Activated B cell treated with CpG ODN at 0.5 μM for 24 hours (primary cell): ENCODE measurements at regions not wholly inside any gene's neighbourhood (a gene's known extent, or its start where the extent isn't known, plus 50 kb on each side); places are given as distances from the start of the nearest gene placed in this dataset.

Source experiments
- ATAC-seq: fragments of 200-7000 bp; cut with Tn5 transposase; one replicate; pipeline ENCODE4 v1.10.0; 2021; ENCODE audit warnings: low read depth, mild to moderate bottlenecking, moderate library complexity
- CTCF ChIA-PET: fragments of 350-600 bp; sonication (Branson Sonifier 250); formaldehyde crosslinking; loops from one replicate; lab custom pipeline; 2021; ENCODE audit warnings: antibody characterized with exemption; lab: Charles Lee
- POLR2A ChIA-PET: fragments of 350-600 bp; sonication (Branson Sonifier 250); formaldehyde crosslinking; loops from one replicate; lab custom pipeline; 2021; ENCODE audit warnings: antibody characterized with exemption; lab: Charles Lee
- DNase-seq: peaks from one replicate; pipeline ENCODE4 v3.0.0; 2022
- H3K27ac Mint-ChIP-seq: one replicate; pipeline ENCODE4 v1.8.0; 2020; ENCODE audit warnings: mixed read lengths
- H3K27me3 Mint-ChIP-seq: one replicate; pipeline ENCODE4 v1.8.0; 2021; ENCODE audit warnings: mixed read lengths
- H3K36me3 Mint-ChIP-seq: one replicate; pipeline ENCODE4 v1.8.0; 2021; ENCODE audit warnings: low read depth, mixed read lengths
- H3K4me1 Mint-ChIP-seq: one replicate; pipeline ENCODE4 v1.8.0; 2021; ENCODE audit warnings: mixed read lengths
- H3K4me3 Mint-ChIP-seq: one replicate; pipeline ENCODE4 v1.8.0; 2020; ENCODE audit warnings: mild to moderate bottlenecking, mixed read lengths
- H3K9me3 Mint-ChIP-seq: one replicate; pipeline ENCODE4 v1.8.0; 2020; ENCODE audit warnings: mixed read lengths
- CTCF ChIP-seq: fragments of 200-600 bp; IDR thresholded peaks from one replicate; pipeline ENCODE4 v1.8.0; 2022; ENCODE audit warnings: antibody characterized with exemption, mild to moderate bottlenecking
- intact Hi-C: fragments of 100-400 bp; cut with micrococcal nuclease; formaldehyde crosslinking; loops from one replicate; pipeline ENCODE4 v1.15.1; 2024

DNA sequence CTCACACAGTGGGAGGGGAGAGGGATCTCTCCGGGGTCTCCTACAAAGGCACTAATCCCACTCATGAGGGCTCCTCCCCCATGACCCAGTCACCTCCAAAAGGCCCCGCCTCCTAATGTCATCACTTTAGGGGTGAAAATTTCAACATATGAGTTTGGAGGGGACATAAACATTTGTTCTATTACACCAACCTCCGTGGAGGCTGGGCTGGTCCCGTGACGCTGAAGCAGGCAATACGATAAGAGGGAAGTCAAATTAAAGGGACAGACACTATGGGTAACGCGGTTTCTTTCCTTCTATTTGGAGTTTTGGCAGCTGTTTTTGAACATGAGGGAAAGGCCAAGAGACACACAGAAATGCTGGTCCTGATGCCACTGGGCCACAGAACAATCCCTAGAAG, 175.7 kb upstream of the VASH1 start:
- no peak for TF ChIP-seq CTCF
- no peaks in the 10 kb centered on the region for H3K9me3 Mint-ChIP-seq
- intact Hi-C loops: no loop called here
- peaks cover 3% of the 10 kb centered on the region for H3K27me3 Mint-ChIP-seq
- CTCF ChIA-PET: no interaction called here
- H3K4me3 Mint-ChIP-seq: no peak overlapping the region
- no peak for DNase-seq
- no peak for ATAC-seq
- H3K27ac Mint-ChIP-seq: no peak overlapping the region
- POLR2A ChIA-PET: no interaction called here
- H3K36me3 Mint-ChIP-seq: no peaks in the 10 kb centered on the region
- H3K4me1 Mint-ChIP-seq: no peaks in the 10 kb centered on the region

DNA sequence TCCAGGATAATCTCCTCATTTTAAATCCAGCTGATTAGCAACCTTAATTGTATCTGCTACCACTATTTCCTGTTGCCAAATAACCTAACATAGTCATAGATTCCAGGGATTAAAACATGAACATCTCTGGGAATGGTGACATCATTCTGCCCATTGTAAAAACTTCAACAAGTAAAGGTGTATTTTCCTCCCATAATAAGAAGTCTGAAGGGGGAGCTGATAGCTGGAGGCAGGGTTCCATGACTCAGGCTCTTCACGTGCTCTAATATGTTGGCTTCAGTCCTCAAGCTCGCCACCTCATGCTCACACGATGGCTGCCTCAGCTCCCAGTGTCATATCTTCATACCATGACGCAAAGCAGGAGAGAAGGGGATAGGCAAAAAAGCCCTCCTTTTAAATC, 172.0 kb upstream of the VASH1 start:
- intact Hi-C loops: no loop called here
- Mint-ChIP-seq H3K36me3 (no peaks in the 10 kb centered on the region), H3K9me3 (no peaks in the 10 kb centered on the region), H3K27ac (no peak overlapping the region), H3K4me3 (no peak overlapping the region), H3K4me1 (no peaks in the 10 kb centered on the region), H3K27me3 (peaks cover 9% of the 10 kb centered on the region)
- ChIA-PET POLR2A (no interaction called here), CTCF (no interaction called here)
- DNase-seq (no peak), ATAC-seq (no peak)
- TF ChIP-seq CTCF: no peak

GRCh38 chr14:76591266-76591665, 170.0 kb upstream of the VASH1 start:
- Mint-ChIP-seq H3K4me3 (no peak overlapping the region), H3K9me3 (no peaks in the 10 kb centered on the region), H3K4me1 (no peaks in the 10 kb centered on the region), H3K27me3 (peaks cover 15% of the 10 kb centered on the region), H3K27ac (no peak overlapping the region), H3K36me3 (no peaks in the 10 kb centered on the region)
- intact Hi-C loops: no loop called here
- no peak for TF ChIP-seq CTCF
- ChIA-PET CTCF (no interaction called here), POLR2A (no interaction called here)
- ATAC-seq: no peak
- no peak for DNase-seq

DNA sequence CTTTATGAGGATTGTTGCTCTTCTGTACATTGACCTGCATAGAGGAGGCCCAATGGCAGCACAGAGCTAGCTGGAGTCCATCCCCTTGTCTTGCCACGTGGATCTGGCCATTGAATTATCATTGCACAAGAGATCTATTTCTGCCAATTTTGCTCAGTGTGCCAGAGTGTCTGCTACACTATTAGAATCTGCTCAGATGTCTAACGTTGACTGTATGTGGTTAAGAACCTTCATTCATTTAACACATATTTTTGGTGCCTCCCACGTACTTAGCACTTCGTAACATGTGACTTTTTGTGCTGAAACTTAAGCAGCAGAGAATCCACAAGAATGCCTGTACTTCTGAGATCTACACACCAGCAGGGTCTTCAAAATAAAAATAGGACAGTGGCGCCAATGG, 166.0 kb upstream of the VASH1 start:
- POLR2A ChIA-PET: no interaction called here
- Mint-ChIP-seq H3K4me1 (no peaks in the 10 kb centered on the region), H3K27ac (no peak overlapping the region), H3K27me3 (peaks cover 15% of the 10 kb centered on the region), H3K36me3 (no peaks in the 10 kb centered on the region), H3K4me3 (no peak overlapping the region), H3K9me3 (no peaks in the 10 kb centered on the region)
- no peak for TF ChIP-seq CTCF
- CTCF ChIA-PET: no interaction called here
- ATAC-seq: no peak
- intact Hi-C loops: no loop called here
- DNase-seq: no peak

- no peak for DNase-seq
- peaks cover 5% of the 10 kb centered on the region for H3K9me3 Mint-ChIP-seq
- peaks cover 14% of the 10 kb centered on the region for H3K27me3 Mint-ChIP-seq
- no peak overlapping the region for H3K4me3 Mint-ChIP-seq
- ATAC-seq: no peak
- ChIA-PET CTCF (no interaction called here), POLR2A (no interaction called here)
- no peaks in the 10 kb centered on the region for H3K4me1 Mint-ChIP-seq
- no peak for TF ChIP-seq CTCF
- H3K36me3 Mint-ChIP-seq: no peaks in the 10 kb centered on the region
- intact Hi-C loops: no loop called here
- H3K27ac Mint-ChIP-seq: no peak overlapping the region
These were observed 163.9 kb upstream of the VASH1 start for GRCh38 chr14:76597387-76597786.
